ENCODE measurements at regions not wholly inside any gene's neighbourhood (a gene's known extent, or its start where the extent isn't known, plus 50 kb on each side); places are given as distances from the start of the nearest gene placed in this dataset.

GRCh38 chr16:13863075-13863765 lies 56.7 kb upstream of the ERCC4 start:
- DNase-seq (no peak), ATAC-seq (no peak)
- H3K27me3 Mint-ChIP-seq = peaks cover 10% of the 10 kb centered on the region
- H3K4me1 Mint-ChIP-seq = no peaks in the 10 kb centered on the region
- H3K36me3 Mint-ChIP-seq (ENCODE audit: low read depth) = peaks cover 3% of the 10 kb centered on the region
- H3K27ac Mint-ChIP-seq = no peak overlapping the region
- H3K4me3 Mint-ChIP-seq = no peak overlapping the region
- no peaks in the 10 kb centered on the region for H3K9me3 ChIP-seq (ENCODE audit: control insufficient read depth, low read length, poor library complexity, severe bottlenecking)

DNA sequence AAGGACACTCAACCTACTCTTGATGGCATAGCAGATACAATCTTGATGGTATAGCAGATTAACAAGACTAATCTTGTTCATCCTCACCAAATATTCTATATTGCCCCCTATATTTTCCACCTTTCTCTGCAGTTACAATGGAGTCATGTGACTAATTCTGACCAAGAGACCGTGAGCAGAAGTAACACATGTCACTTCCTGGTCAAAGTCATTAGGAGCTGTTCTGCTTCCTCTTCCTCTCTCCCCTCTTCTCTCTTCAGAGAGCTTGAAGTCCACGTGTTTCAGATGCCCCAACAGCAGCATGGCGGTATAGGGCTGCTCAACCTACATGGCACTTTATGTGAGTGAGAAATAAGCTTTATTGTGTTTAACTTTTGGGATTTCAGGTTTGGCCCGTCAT lies 55.3 kb upstream of the ERCC4 start:
- Mint-ChIP-seq H3K36me3 (ENCODE audit: low read depth) (peaks cover 5% of the 10 kb centered on the region), H3K4me1 (no peaks in the 10 kb centered on the region), H3K27me3 (peaks cover 18% of the 10 kb centered on the region), H3K4me3 (no peak overlapping the region), H3K27ac (no peak overlapping the region)
- no peak for ATAC-seq
- H3K9me3 ChIP-seq (ENCODE audit: control insufficient read depth, low read length, poor library complexity, severe bottlenecking) = no peaks in the 10 kb centered on the region
- no peak for DNase-seq

DNA sequence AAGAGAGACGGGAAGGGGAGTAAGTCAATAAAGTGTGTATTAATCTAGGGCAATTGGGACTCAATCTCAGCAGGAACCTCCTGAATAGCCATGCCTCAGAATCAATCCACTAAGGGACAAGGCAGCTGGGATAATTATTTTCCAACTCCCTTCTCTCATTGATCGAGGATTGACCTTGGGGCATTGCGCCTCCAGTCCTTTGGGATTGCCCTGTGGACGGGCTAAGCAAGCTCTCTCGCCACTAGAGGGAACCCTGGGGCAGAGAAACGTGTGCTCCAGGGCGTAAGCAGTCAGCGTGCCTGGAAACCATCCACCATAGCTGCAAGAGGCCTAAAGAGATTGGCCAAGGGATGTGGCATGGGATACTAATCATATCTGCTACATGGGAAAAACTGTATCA lies 53.9 kb upstream of the ERCC4 start:
- Mint-ChIP-seq H3K4me3 (no peak overlapping the region), H3K4me1 (no peaks in the 10 kb centered on the region), H3K27me3 (peaks cover 21% of the 10 kb centered on the region), H3K36me3 (ENCODE audit: low read depth) (peaks cover 2% of the 10 kb centered on the region), H3K27ac (no peak overlapping the region)
- peak; percentile 51 for ATAC-seq
- H3K9me3 ChIP-seq (ENCODE audit: control insufficient read depth, low read length, poor library complexity, severe bottlenecking) = no peaks in the 10 kb centered on the region
- DNase-seq = no peak
